Colonic mucosa (tissue), 4 donors: ENCODE measurements at regions not wholly inside any gene's neighbourhood (a gene's known extent, or its start where the extent isn't known, plus 50 kb on each side); places are given as distances from the start of the nearest gene placed in this dataset.

Source experiments
- DNase-seq: peaks from one replicate; pipeline ENCODE4 v3.0.0-alpha.2; 2020
- H3K27ac ChIP-seq: fragments of 200-600 bp; one replicate; pipeline ENCODE4 v1.8.0; 2021
- H3K27me3 ChIP-seq: fragments of 200-600 bp; one replicate; pipeline ENCODE4 v1.8.0; 2021
- H3K36me3 ChIP-seq: fragments of 200-600 bp; one replicate; pipeline ENCODE4 v1.8.0; 2021
- H3K4me1 ChIP-seq: fragments of 200-600 bp; one replicate; pipeline ENCODE4 v1.8.0; 2021; ENCODE audit warnings: mild to moderate bottlenecking
- H3K4me3 ChIP-seq: fragments of 200-600 bp; one replicate; pipeline ENCODE4 v1.8.0; 2021
- H3K9ac ChIP-seq, 2 donors: one replicate each; pipeline ENCODE4 v1.7.0; 2013; ENCODE audit warnings: control low read depth in 2 of 2, low read depth in 2 of 2, low read length in 2 of 2
- H3K9me3 ChIP-seq: fragments of 200-600 bp; one replicate; pipeline ENCODE4 v1.8.0; 2021
- CTCF ChIP-seq: fragments of 200-600 bp; IDR thresholded peaks from one replicate; pipeline ENCODE4 v1.8.0; 2022; ENCODE audit warnings: antibody characterized with exemption, mild to moderate bottlenecking
- intact Hi-C: fragments of 100-400 bp; cut with DNase I; formaldehyde crosslinking; loops from one replicate; pipeline ENCODE4 v1.14.1; 2022
- donor health status: healthy.
- donor health status: DM: no; HTN: no; CAD: no.
- donor health status: DM: no; HTN: no; CAD: no.

- no peak for TF ChIP-seq CTCF
- Histone ChIP-seq H3K4me3 (no peak overlapping the region), H3K36me3 (no peaks in the 10 kb centered on the region), H3K27ac (no peak overlapping the region), H3K9ac (no peak overlapping the region), H3K4me1 (no peaks in the 10 kb centered on the region), H3K27me3 (no peaks in the 10 kb centered on the region), H3K9me3 (no peaks in the 10 kb centered on the region)
- no peak for DNase-seq
- intact Hi-C loops: no loop called here
These were observed 380.3 kb downstream of the RND3 start for GRCh38 chr2:150107170-150107569.

- no peak for TF ChIP-seq CTCF
- Histone ChIP-seq H3K27ac (no peak overlapping the region), H3K9ac (no peak overlapping the region), H3K27me3 (no peaks in the 10 kb centered on the region), H3K4me3 (no peak overlapping the region), H3K36me3 (no peaks in the 10 kb centered on the region), H3K4me1 (no peaks in the 10 kb centered on the region), H3K9me3 (no peaks in the 10 kb centered on the region)
- intact Hi-C loops: no loop called here
- no peak for DNase-seq
These were observed 385.5 kb downstream of the RND3 start for GRCh38 chr2:150101947-150102346.

- Histone ChIP-seq H3K4me1 (no peaks in the 10 kb centered on the region), H3K9ac (no peak overlapping the region), H3K27me3 (no peaks in the 10 kb centered on the region), H3K27ac (no peak overlapping the region), H3K9me3 (no peaks in the 10 kb centered on the region), H3K36me3 (no peaks in the 10 kb centered on the region), H3K4me3 (no peak overlapping the region)
- intact Hi-C loops: no loop called here
- DNase-seq: no peak
- TF ChIP-seq CTCF: no peak
These were observed 386.6 kb downstream of the RND3 start for GRCh38 chr2:150100834-150101233.

- H3K4me3 ChIP-seq: no peak overlapping the region
- no peak overlapping the region for H3K27ac ChIP-seq
- intact Hi-C loops: no loop called here
- no peaks in the 10 kb centered on the region for H3K36me3 ChIP-seq
- H3K27me3 ChIP-seq: no peaks in the 10 kb centered on the region
- TF ChIP-seq CTCF: no peak
- H3K9me3 ChIP-seq: no peaks in the 10 kb centered on the region
- no peaks in the 10 kb centered on the region for H3K4me1 ChIP-seq
- no peak for DNase-seq
- no peak overlapping the region for H3K9ac ChIP-seq
These were observed 387.1 kb downstream of the RND3 start for GRCh38 chr2:150100336-150100735.

- no peak overlapping the region for H3K4me3 ChIP-seq
- TF ChIP-seq CTCF: no peak
- H3K27me3 ChIP-seq: no peaks in the 10 kb centered on the region
- H3K27ac ChIP-seq: no peak overlapping the region
- no peak overlapping the region for H3K9ac ChIP-seq
- no peaks in the 10 kb centered on the region for H3K36me3 ChIP-seq
- H3K4me1 ChIP-seq: no peaks in the 10 kb centered on the region
- DNase-seq: no peak
- intact Hi-C loops: no loop called here
- H3K9me3 ChIP-seq: no peaks in the 10 kb centered on the region
These were observed 387.7 kb downstream of the RND3 start for GRCh38 chr2:150099805-150100204.
